ENCODE measurements at regions not wholly inside any gene's neighbourhood (a gene's known extent, or its start where the extent isn't known, plus 50 kb on each side); places are given as distances from the start of the nearest gene placed in this dataset.

DNA sequence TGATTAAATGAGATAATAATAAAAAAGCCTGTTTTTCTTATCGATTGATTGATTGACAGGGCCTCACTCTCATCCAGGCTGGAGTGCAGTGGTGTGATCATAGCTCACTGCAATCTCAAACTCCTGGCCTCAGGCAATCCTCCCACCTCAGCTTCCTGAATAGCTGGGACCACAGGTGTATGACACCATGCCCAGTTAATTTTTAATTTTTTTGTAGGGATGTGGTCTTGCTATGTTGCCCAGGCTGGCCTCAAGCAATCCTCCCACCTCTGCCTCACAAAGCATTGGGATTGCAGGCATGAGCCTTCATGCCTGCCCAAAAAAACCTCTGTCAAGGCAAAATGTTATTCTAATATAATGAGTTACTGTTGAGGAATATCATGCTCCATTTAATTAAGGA, 346.4 kb upstream of the DAB1 start:
- TF ChIP-seq, protein P1, sequence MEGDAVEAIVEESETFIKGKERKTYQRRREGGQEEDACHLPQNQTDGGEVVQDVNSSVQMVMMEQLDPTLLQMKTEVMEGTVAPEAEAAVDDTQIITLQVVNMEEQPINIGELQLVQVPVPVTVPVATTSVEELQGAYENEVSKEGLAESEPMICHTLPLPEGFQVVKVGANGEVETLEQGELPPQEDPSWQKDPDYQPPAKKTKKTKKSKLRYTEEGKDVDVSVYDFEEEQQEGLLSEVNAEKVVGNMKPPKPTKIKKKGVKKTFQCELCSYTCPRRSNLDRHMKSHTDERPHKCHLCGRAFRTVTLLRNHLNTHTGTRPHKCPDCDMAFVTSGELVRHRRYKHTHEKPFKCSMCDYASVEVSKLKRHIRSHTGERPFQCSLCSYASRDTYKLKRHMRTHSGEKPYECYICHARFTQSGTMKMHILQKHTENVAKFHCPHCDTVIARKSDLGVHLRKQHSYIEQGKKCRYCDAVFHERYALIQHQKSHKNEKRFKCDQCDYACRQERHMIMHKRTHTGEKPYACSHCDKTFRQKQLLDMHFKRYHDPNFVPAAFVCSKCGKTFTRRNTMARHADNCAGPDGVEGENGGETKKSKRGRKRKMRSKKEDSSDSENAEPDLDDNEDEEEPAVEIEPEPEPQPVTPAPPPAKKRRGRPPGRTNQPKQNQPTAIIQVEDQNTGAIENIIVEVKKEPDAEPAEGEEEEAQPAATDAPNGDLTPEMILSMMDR (conservative IDR thresholded peaks at IDR 0.05 in 1 of 2, IDR thresholded peaks at IDR 0.05 in 1 of 2; ENCODE audit: extremely low read depth in 1 of 2, insufficient read depth in 1 of 2, low read depth in 1 of 2, low read length in 2 of 2), result no peak
- no peak for TF ChIP-seq EZH2 (IDR thresholded peaks at IDR 0.05; ENCODE audit: borderline replicate concordance, low read length)

All from mammary epithelial cell (primary cell).